Right kidney (tissue), 1 donor: ENCODE measurements at regions not wholly inside any gene's neighbourhood (a gene's known extent, or its start where the extent isn't known, plus 50 kb on each side); places are given as distances from the start of the nearest gene placed in this dataset.

Experiments
- DNase-seq: peaks from one replicate; pipeline ENCODE4 v3.0.0-alpha.2; 2016

- DNase-seq = no peak
Observed at GRCh38 chr18:39960550-39960949, 1994.5 kb upstream of the PIK3C3 start.

- no peak for DNase-seq
Observed at GRCh38 chr18:39959839-39960238, 1995.2 kb upstream of the PIK3C3 start.

GRCh38 chr18:39958876-39959275 lies 1996.2 kb upstream of the PIK3C3 start:
- no peak for DNase-seq

- no peak for DNase-seq
Observed at GRCh38 chr18:39952816-39953215, 2002.2 kb upstream of the PIK3C3 start.

- no peak for DNase-seq
Observed at GRCh38 chr18:39951142-39951720, 2003.8 kb upstream of the PIK3C3 start.

- DNase-seq = no peak
Observed at GRCh38 chr18:39946623-39947061, 2008.4 kb upstream of the PIK3C3 start.

- DNase-seq = no peak
Observed at GRCh38 chr18:39945076-39945475, 2010.0 kb upstream of the PIK3C3 start.

GRCh38 chr18:39942702-39943101 lies 2012.3 kb upstream of the PIK3C3 start:
- DNase-seq = no peak

- peak; percentile 12 for DNase-seq
Observed at GRCh38 chr18:39938676-39939608, 2016.1 kb upstream of the PIK3C3 start.

- no peak for DNase-seq
Observed at GRCh38 chr18:39935598-39935997, 2019.4 kb upstream of the PIK3C3 start.

- no peak for DNase-seq
Observed at GRCh38 chr18:39918847-39919246, 2036.2 kb upstream of the PIK3C3 start.

- DNase-seq = no peak
Observed at GRCh38 chr18:39913672-39914366, 2041.2 kb upstream of the PIK3C3 start.

- no peak for DNase-seq
Observed at GRCh38 chr18:39911716-39912115, 2043.3 kb upstream of the PIK3C3 start.

GRCh38 chr18:39909706-39910105 lies 2045.3 kb upstream of the PIK3C3 start:
- DNase-seq = peak; percentile 4

- DNase-seq = no peak
Observed at GRCh38 chr18:39886136-39886535, 2068.9 kb upstream of the PIK3C3 start.

GRCh38 chr18:39872651-39873050 lies 2082.4 kb upstream of the PIK3C3 start:
- DNase-seq = peak; percentile 14

- DNase-seq = no peak
Observed at GRCh38 chr18:39871961-39872360, 2083.1 kb upstream of the PIK3C3 start.

GRCh38 chr18:39870591-39870990 lies 2084.4 kb upstream of the PIK3C3 start:
- no peak for DNase-seq

- no peak for DNase-seq
Observed at GRCh38 chr18:39863916-39864315, 2091.1 kb upstream of the PIK3C3 start.

- no peak for DNase-seq
Observed at GRCh38 chr18:39862341-39862740, 2092.7 kb upstream of the PIK3C3 start.

- DNase-seq = no peak
Observed at GRCh38 chr18:39854291-39854690, 2100.7 kb upstream of the PIK3C3 start.

- DNase-seq = peak; percentile 12
Observed at GRCh38 chr18:39846265-39846664, 2108.8 kb upstream of the PIK3C3 start.

GRCh38 chr18:39845631-39846030 lies 2109.4 kb upstream of the PIK3C3 start:
- DNase-seq = no peak
